Testis (tissue), 2 donors: ENCODE measurements at regions not wholly inside any gene's neighbourhood (a gene's known extent, or its start where the extent isn't known, plus 50 kb on each side); places are given as distances from the start of the nearest gene placed in this dataset.

Source experiments
- DNase-seq: peaks from one replicate; pipeline ENCODE4 v3.0.0-alpha.2; 2019
- H3K27ac ChIP-seq, 2 donors: fragments of 200-600 bp; sonication (generic); one replicate each; pipeline ENCODE4 v1.5.1; 2019
- H3K27me3 ChIP-seq: fragments of 200-600 bp; sonication (generic); one replicate; pipeline ENCODE4 v1.5.1; 2019
- H3K36me3 ChIP-seq: fragments of 200-600 bp; sonication (generic); one replicate; pipeline ENCODE4 v1.5.1; 2017; ENCODE audit warnings: low read depth; ENCODE audit errors: missing control alignments
- H3K4me1 ChIP-seq: fragments of 200-600 bp; sonication (generic); one replicate; pipeline ENCODE4 v1.5.1; 2019
- H3K4me3 ChIP-seq, 2 donors: fragments of 200-600 bp; sonication (generic); one replicate each; pipeline ENCODE4 v1.5.1; 2017 to 2019
- H3K9me3 ChIP-seq: fragments of 200-600 bp; sonication (generic); one replicate; pipeline ENCODE4 v1.5.1; 2017
- CTCF ChIP-seq, 3 experiments: fragments of 450-650 bp in 2 of 3; fragments of 200-600 bp in 1 of 3; sonication (generic) in 1 of 3; IDR thresholded peaks; one replicate each; pipeline ENCODE4 v1.5.1; 2016 to 2019; ENCODE audit warnings: antibody characterized with exemption in 3 of 3, mild to moderate bottlenecking in 2 of 3, moderate library complexity in 1 of 3
- POLR2A ChIP-seq: fragments of 450-650 bp; IDR thresholded peaks from one replicate; pipeline ENCODE4 v1.6.1; 2017; ENCODE audit warnings: antibody characterized with exemption, mild to moderate bottlenecking, moderate library complexity
- WGBS, 2 donors: methylation state at CpG; one replicate each; pipeline ENCODE4 v1.1.5; 2018; 5-methylcytosine and 5-hydroxymethylcytosine counted together
- intact Hi-C: fragments of 100-400 bp; cut with DNase I; formaldehyde crosslinking; loops from one replicate; pipeline ENCODE4 v1.15.1; 2023; ENCODE audit warnings: low total_unique reads

DNA sequence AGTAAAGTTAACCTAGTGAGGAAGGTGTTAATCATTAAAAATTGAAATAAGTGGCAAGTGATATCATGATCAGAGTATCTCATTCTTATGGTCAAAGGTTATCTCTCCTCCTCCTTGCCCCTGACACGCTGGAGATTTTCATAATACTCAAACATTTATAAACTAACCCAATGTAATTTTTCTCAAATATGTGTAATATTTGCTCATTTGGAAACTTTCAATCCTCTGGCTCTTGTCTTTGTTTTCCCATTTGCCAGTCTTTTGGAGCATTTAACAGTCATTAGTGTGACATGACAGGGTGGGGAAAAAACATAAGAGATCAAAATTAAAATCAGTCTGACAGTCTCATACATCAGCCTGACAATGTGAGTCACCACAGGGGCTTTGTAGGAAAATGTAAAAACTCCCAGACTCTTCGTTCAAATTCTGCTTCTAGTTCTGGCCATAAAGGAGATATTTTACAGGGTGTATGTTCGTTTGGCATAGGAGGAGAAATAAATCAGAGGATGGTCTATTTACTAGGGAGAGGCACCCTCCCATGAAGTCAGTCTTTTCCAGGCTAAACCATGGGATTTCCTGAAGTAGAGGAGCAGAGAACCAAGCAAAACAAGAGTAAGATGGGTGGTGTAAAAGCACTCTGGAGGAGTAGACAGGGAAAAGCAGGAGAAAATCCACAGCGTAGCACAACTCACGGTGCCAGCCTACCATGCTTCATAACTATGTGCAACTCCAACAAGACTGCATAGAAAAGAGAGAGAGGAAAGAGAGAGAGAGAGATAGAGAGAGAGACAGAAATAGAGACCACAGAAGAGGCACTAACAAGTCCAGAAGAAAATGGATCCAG lies 369.2 kb upstream of the PDE3A start:
- no peak overlapping the region for H3K27ac ChIP-seq
- TF ChIP-seq CTCF (IDR thresholded peaks at IDR 0.05) (no peak), POLR2A (no peak)
- intact Hi-C loops: no loop called here
- H3K4me3 ChIP-seq: no peak overlapping the region
- no peaks in the 10 kb centered on the region for H3K27me3 ChIP-seq
- H3K4me1 ChIP-seq: no peaks in the 10 kb centered on the region
- no peak for DNase-seq
- H3K9me3 ChIP-seq: no peaks in the 10 kb centered on the region
- no peaks in the 10 kb centered on the region for H3K36me3 ChIP-seq
- WGBS, 2 donors: 74 to 80% methylated on average over 5 of the region's 5 CpGs

DNA sequence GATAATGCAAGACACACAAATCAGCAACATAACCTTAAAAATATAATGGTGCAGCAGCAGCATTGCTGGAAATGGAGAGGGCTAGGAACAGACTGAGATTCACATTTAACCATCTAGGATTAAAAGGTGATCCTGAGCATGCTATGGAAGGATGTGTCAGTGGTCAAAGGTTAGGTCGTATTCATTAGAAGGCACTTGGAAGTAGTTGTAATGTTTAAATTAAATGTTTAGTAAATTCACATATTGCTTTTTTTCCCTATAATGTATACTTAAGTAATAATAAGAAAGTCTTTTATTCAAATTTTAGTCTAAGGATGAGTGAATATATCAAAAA lies 368.6 kb upstream of the PDE3A start:
- no peak for DNase-seq
- Histone ChIP-seq H3K4me1 (no peaks in the 10 kb centered on the region), H3K27ac (no peak overlapping the region), H3K9me3 (no peaks in the 10 kb centered on the region), H3K4me3 (no peak overlapping the region), H3K36me3 (no peaks in the 10 kb centered on the region), H3K27me3 (no peaks in the 10 kb centered on the region)
- WGBS, 2 donors: 71 to 75% methylated on average over 1 of the region's 1 CpG
- TF ChIP-seq POLR2A (no peak), CTCF (IDR thresholded peaks at IDR 0.05) (no peak)
- intact Hi-C loops: no loop called here

DNA sequence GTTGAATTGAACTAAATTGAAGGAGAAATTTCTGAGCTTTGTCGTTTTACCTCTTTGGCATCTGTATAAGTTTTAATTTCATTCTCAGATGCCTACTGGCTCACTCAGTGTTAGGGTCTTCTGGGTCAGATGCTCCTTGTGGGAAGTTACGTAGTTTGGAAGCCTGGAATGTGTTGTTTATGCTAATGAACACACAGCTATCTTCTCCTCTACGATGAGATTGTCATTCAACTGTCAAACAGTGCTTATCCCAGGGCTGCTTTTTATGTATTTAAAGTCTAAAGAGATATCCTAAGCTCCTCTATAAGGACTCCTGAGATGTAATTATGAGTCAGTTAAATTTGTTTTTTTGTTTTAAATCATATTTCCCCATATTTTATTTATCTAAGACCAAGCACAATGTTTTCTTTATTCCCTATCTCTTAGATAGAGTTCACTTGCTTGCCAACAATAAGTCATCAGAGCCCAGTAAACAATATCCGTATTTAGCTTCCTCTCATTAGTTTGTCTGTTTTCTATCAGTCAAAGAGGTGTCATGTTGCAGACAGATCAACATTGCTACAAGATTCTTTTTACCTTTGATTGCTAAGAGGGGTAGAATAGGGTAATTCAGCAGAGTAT lies 368.0 kb upstream of the PDE3A start:
- no peaks in the 10 kb centered on the region for H3K27me3 ChIP-seq
- TF ChIP-seq POLR2A: no peak
- H3K4me1 ChIP-seq: no peaks in the 10 kb centered on the region
- no peaks in the 10 kb centered on the region for H3K9me3 ChIP-seq
- H3K27ac ChIP-seq: no peak overlapping the region
- WGBS, 2 donors: 50 to 51% methylated on average over 4 of the region's 4 CpGs
- intact Hi-C loops: no loop called here
- no peak for DNase-seq
- no peak overlapping the region for H3K4me3 ChIP-seq
- H3K36me3 ChIP-seq: no peaks in the 10 kb centered on the region

DNA sequence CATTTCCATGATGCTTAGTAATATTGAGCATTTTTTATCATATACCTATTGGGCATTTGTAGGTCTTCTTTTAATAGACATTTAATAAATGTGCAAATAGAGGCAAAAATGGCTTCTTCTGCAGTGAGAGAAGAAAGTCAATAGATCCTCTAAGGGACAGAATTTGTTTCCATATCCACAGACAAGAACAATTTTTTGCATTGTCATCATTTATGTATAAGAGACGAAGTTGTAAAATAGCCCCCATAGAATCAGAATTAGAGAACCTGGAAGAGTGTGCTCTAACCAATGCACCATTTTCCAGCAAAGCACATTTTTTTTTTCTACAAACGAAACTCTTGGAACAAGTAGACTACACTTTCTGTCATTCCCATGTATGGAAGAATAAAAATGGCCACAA lies 365.1 kb upstream of the PDE3A start:
- H3K27ac ChIP-seq: no peak overlapping the region
- 89 to 93% methylated on average over 2 of the region's 2 CpGs for WGBS, 2 donors
- no peaks in the 10 kb centered on the region for H3K4me1 ChIP-seq
- no peaks in the 10 kb centered on the region for H3K9me3 ChIP-seq
- H3K4me3 ChIP-seq: no peak overlapping the region
- DNase-seq: no peak
- H3K27me3 ChIP-seq: no peaks in the 10 kb centered on the region
- no peaks in the 10 kb centered on the region for H3K36me3 ChIP-seq
- TF ChIP-seq POLR2A: no peak
- TF ChIP-seq CTCF (IDR thresholded peaks at IDR 0.05): no peak
- intact Hi-C loops: no loop called here

DNA sequence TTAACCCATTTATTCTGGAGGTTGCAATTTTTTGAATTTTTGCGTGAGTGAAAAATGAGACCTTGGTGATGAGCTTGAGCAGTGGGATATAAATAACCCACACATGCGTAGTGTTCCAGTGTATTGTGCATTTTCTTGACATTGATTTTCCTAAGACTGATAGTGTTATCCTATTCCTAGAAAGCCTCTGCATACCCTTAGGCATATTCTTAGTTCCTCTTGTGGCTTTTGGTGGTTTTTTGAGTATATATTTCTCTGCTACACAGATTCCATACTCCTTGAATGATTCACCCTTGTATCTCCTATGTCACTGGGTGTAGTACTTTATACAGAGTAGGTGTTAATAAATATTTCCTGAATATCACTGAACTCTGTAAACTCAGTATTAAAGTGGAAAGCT lies 363.4 kb upstream of the PDE3A start:
- Histone ChIP-seq H3K27me3 (no peaks in the 10 kb centered on the region), H3K4me3 (no peak overlapping the region), H3K4me1 (no peaks in the 10 kb centered on the region), H3K27ac (no peak overlapping the region), H3K9me3 (no peaks in the 10 kb centered on the region), H3K36me3 (no peaks in the 10 kb centered on the region)
- no peak for DNase-seq
- 61 to 87% methylated on average over 2 of the region's 2 CpGs for WGBS, 2 donors
- intact Hi-C loops: no loop called here
- no peak for TF ChIP-seq CTCF (IDR thresholded peaks at IDR 0.05)
- TF ChIP-seq POLR2A: no peak
